B cell (primary cell): ENCODE measurements at regions not wholly inside any gene's neighbourhood (a gene's known extent, or its start where the extent isn't known, plus 50 kb on each side); places are given as distances from the start of the nearest gene placed in this dataset.

ENCODE experiments used
- ATAC-seq: fragments of 200-7000 bp; cut with Tn5 transposase; one replicate; pipeline ENCODE4 v1.10.0; 2021; ENCODE audit warnings: low read depth, mild to moderate bottlenecking, moderate number of reproducible peaks, moderate library complexity
- CTCF ChIA-PET: fragments of 350-600 bp; sonication (Branson Sonifier 250); formaldehyde crosslinking; loops from one replicate; lab custom pipeline; 2021; ENCODE audit warnings: antibody characterized with exemption, inconsistent platforms; lab: Charles Lee
- POLR2A ChIA-PET: fragments of 350-600 bp; sonication (Branson Sonifier 250); formaldehyde crosslinking; loops from one replicate; lab custom pipeline; 2021; ENCODE audit warnings: antibody characterized with exemption; lab: Charles Lee
- DNase-seq: peaks from one replicate; pipeline ENCODE4 v3.0.0; 2013
- H2AFZ ChIP-seq: 2 replicates; pipeline ENCODE4 v1.6.1; 2012; ENCODE audit warnings: mild to moderate bottlenecking, low read depth, low read length; ENCODE audit not compliant: insufficient read depth, poor library complexity, severe bottlenecking
- H3K27ac ChIP-seq, 2 donors: 1 replicate in 1 of 2; 2 replicates in 1 of 2; pipeline ENCODE4 v1.5.1; 2012 to 2013; ENCODE audit warnings: low read length in 2 of 2, mild to moderate bottlenecking in 2 of 2, moderate library complexity in 1 of 2
- H3K27me3 ChIP-seq, 4 experiments: fragments of 200-600 bp in 1 of 4; sonication (generic) in 1 of 4; replicated peaks in 1 of 4; 1 replicate in 2 of 4; 2 replicates in 2 of 4; pipeline versions ENCODE4 v1.6.1 to v1.7.0; 2013 to 2016; ENCODE audit warnings: low read length in 3 of 4, mild to moderate bottlenecking in 2 of 4, mixed read lengths in 1 of 4, moderate library complexity in 1 of 4; ENCODE audit not compliant: insufficient read depth in 4 of 4, control insufficient read depth in 3 of 4; ENCODE audit errors: control extremely low read depth in 1 of 4
- H3K36me3 ChIP-seq, 2 experiments: replicated peaks in 1 of 2; 1 replicate in 1 of 2; 2 replicates in 1 of 2; pipeline versions ENCODE4 v1.6.1 to v1.7.1; 2013; ENCODE audit warnings: low read length in 1 of 2; ENCODE audit not compliant: insufficient read depth in 2 of 2, control insufficient read depth in 1 of 2; ENCODE audit errors: control extremely low read depth in 1 of 2, extremely low read depth in 1 of 2
- H3K4me1 ChIP-seq, 2 donors: fragments of 200-600 bp in 1 of 2; sonication (generic) in 1 of 2; 1 replicate in 1 of 2; 2 replicates in 1 of 2; pipeline versions ENCODE4 v1.5.1 to v1.6.1; 2013 to 2017; ENCODE audit warnings: low read length in 2 of 2; ENCODE audit not compliant: control insufficient read depth in 2 of 2, insufficient read depth in 2 of 2
- H3K4me2 ChIP-seq: replicated peaks from 2 replicates; pipeline ENCODE3; 2012; ENCODE audit warnings: mild to moderate bottlenecking, low read depth, low read length; ENCODE audit not compliant: poor library complexity, severe bottlenecking
- H3K4me3 ChIP-seq, 5 experiments: fragments of 200-600 bp in 1 of 5; sonication (generic) in 1 of 5; 1 replicate in 3 of 5; 2 replicates in 2 of 5; pipeline versions ENCODE4 v1.5.1 to v1.7.0; 2011 to 2016; ENCODE audit warnings: low read length in 4 of 5, mild to moderate bottlenecking in 4 of 5, low read depth in 2 of 5, control low read depth in 1 of 5, moderate library complexity in 1 of 5; ENCODE audit not compliant: insufficient read depth in 1 of 5; ENCODE audit errors: control extremely low read depth in 1 of 5, extremely low read depth in 1 of 5
- H3K79me2 ChIP-seq: fragments of 200-600 bp; sonication (generic); one replicate; pipeline ENCODE4 v1.6.0; 2016; ENCODE audit warnings: low read length; ENCODE audit not compliant: control insufficient read depth, insufficient read depth
- H3K9ac ChIP-seq: fragments of 200-600 bp; sonication (generic); 2 replicates; pipeline ENCODE4 v1.6.1; 2017; ENCODE audit warnings: mild to moderate bottlenecking, low read length, moderate library complexity
- H3K9me3 ChIP-seq, 3 donors: one replicate each; pipeline versions ENCODE4 v1.6.1 to v1.7.1; 2013; ENCODE audit warnings: low read length in 2 of 3; ENCODE audit not compliant: control insufficient read depth in 2 of 3, insufficient read depth in 1 of 3; ENCODE audit errors: control extremely low read depth in 1 of 3
- H4K20me1 ChIP-seq: 2 replicates; pipeline ENCODE4 v1.6.0; 2012; ENCODE audit warnings: mild to moderate bottlenecking, low read length; ENCODE audit not compliant: insufficient read depth, control insufficient read depth, poor library complexity, severe bottlenecking
- H3K27ac Mint-ChIP-seq: one replicate; pipeline ENCODE4 v1.8.0; 2021; ENCODE audit warnings: mixed read lengths
- H3K27me3 Mint-ChIP-seq: one replicate; pipeline ENCODE4 v1.8.0; 2021; ENCODE audit warnings: mixed read lengths
- H3K4me1 Mint-ChIP-seq: one replicate; pipeline ENCODE4 v1.8.0; 2021; ENCODE audit warnings: mixed read lengths
- H3K4me3 Mint-ChIP-seq: one replicate; pipeline ENCODE4 v1.8.0; 2021; ENCODE audit warnings: mixed read lengths
- H3K9me3 Mint-ChIP-seq: one replicate; pipeline ENCODE4 v1.8.0; 2022; ENCODE audit warnings: mixed read lengths; ENCODE audit not compliant: insufficient read depth
- CTCF ChIP-seq: fragments of 200-600 bp; IDR thresholded peaks from one replicate; pipeline ENCODE4 v1.8.0; 2022; ENCODE audit warnings: antibody characterized with exemption, mild to moderate bottlenecking
- EZH2 ChIP-seq: IDR thresholded peaks from 2 replicates; pipeline ENCODE4 v1.6.1; 2012; ENCODE audit warnings: borderline replicate concordance, low read depth, mild to moderate bottlenecking, moderate library complexity, low read length; ENCODE audit not compliant: insufficient read depth, poor library complexity, severe bottlenecking
- WGBS: methylation state at CpG from one replicate; pipeline ENCODE4 v1.1.5; 2013; ENCODE audit warnings: missing lambda C conversion rate; ENCODE audit not compliant: insufficient coverage; 5-methylcytosine and 5-hydroxymethylcytosine counted together
- intact Hi-C: fragments of 100-400 bp; cut with micrococcal nuclease; formaldehyde crosslinking; loops from one replicate; pipeline ENCODE4 v1.10.0; 2022

DNA sequence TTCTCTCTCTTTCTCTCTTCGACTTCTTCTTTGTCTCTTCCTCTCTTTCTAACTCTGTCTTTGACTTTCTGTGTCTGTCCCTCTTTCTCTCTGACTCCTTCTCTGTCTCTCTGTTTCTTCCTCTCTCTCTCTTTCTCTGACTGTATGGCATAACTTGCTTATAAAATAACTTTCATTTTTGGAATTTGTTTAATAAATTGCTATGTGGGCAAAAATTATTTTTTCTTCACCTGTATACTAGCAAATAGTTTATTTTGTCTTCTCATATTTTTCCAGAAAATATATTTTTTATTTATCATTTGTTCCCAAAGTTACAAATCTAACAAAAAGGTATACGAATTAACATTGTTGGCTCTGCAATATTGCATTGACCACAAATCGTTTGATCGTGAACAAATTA lies 305.7 kb upstream of the FAM98A start:
- Histone ChIP-seq H2AFZ (no peak overlapping the region), H3K9me3 (peaks cover 0 to 8% (median 0%) of the 10 kb centered on the region in 3 donors), H3K4me3 (no peak overlapping the region), H4K20me1 (no peaks in the 10 kb centered on the region), H3K9ac (no peak overlapping the region), H3K79me2 (no peaks in the 10 kb centered on the region), H3K27ac (no peak overlapping the region), H3K4me2 (no peak overlapping the region), H3K4me1 (no peaks in the 10 kb centered on the region), H3K36me3 (no peaks in the 10 kb centered on the region), H3K27me3 (no peaks in the 10 kb centered on the region)
- no peak for ATAC-seq
- H3K4me1 Mint-ChIP-seq, result no peaks in the 10 kb centered on the region
- ChIA-PET POLR2A (no interaction called here), CTCF (no interaction called here)
- DNase-seq, result no peak
- TF ChIP-seq CTCF (no peak), EZH2 (no peak)
- intact Hi-C loops, result no loop called here
- H3K4me3 Mint-ChIP-seq, result no peak overlapping the region
- no CpG with 5 or more reads among the region's 4 CpGs for WGBS
- H3K27me3 Mint-ChIP-seq, result no peaks in the 10 kb centered on the region
- H3K27ac Mint-ChIP-seq, result no peak overlapping the region
- no peaks in the 10 kb centered on the region for H3K9me3 Mint-ChIP-seq

DNA sequence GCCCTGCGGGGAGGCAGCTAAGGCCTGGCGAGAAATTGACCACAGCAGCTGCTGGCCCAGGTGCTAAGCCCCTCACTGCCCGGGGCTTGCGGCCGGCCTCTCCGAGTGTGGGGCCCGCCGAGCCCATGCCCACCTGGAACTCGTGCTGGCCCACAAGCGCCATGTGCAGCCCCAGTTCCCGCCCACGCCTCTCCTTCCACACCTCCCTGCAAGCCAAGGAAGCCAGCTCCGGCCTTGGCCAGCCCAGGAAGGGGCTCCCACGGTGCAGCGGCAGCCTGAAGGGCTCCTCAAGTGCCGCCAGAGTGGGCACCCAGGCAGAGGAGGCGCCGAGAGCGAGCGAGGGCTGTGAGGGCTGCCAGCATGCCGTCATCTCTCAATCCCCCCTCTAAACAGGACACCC lies 304.6 kb upstream of the FAM98A start:
- H3K4me3 Mint-ChIP-seq, result no peak overlapping the region
- Histone ChIP-seq H3K27me3 (no peaks in the 10 kb centered on the region), H3K9ac (no peak overlapping the region), H4K20me1 (no peaks in the 10 kb centered on the region), H3K36me3 (no peaks in the 10 kb centered on the region), H3K9me3 (peaks cover 0 to 10% (median 0%) of the 10 kb centered on the region in 3 donors), H3K4me1 (no peaks in the 10 kb centered on the region), H3K4me2 (no peak overlapping the region), H2AFZ (no peak overlapping the region), H3K27ac (no peak overlapping the region), H3K4me3 (no peak overlapping the region), H3K79me2 (no peaks in the 10 kb centered on the region)
- no peaks in the 10 kb centered on the region for H3K9me3 Mint-ChIP-seq
- intact Hi-C loops, result no loop called here
- 97% methylated on average over 20 of the region's 21 CpGs for WGBS
- no peak for TF ChIP-seq EZH2
- TF ChIP-seq CTCF, result no peak
- no peak overlapping the region for H3K27ac Mint-ChIP-seq
- no peaks in the 10 kb centered on the region for H3K4me1 Mint-ChIP-seq
- CTCF ChIA-PET, result no interaction called here
- H3K27me3 Mint-ChIP-seq, result no peaks in the 10 kb centered on the region
- ATAC-seq (no peak), DNase-seq (no peak)
- POLR2A ChIA-PET, result no interaction called here
